GM12873 (cell line): ENCODE measurements at regions not wholly inside any gene's neighbourhood (a gene's known extent, or its start where the extent isn't known, plus 50 kb on each side); places are given as distances from the start of the nearest gene placed in this dataset.

Source experiments
- TF ChIP-seq, protein P1 (sequence below): IDR thresholded peaks from 2 replicates; pipeline ENCODE4 v1.5.1; 2012; ENCODE audit warnings: low read depth, mild to moderate bottlenecking, moderate library complexity, low read length, control low read depth; ENCODE audit not compliant: insufficient read depth; ENCODE audit errors: missing control alignments

DNA sequence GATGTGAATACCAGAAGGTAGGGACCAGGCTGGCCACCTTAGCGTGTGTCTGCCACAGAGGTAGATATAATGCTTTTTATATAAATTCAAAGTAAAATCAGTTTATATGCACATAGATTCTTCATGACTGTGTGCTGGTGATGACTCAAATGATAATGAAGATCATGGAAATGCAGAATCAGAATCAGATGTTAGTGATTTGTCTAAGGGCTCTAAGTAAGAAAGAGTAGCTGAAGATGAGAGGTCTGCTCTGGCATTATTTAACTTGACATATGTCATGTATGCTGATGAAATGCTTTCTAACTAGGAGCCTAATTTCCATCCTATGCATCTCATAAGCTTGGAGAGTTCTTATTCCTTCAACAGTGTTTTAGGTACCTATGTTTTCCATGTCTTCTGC, 50.3 kb upstream of the DPH6 start:
- TF ChIP-seq, protein P1, sequence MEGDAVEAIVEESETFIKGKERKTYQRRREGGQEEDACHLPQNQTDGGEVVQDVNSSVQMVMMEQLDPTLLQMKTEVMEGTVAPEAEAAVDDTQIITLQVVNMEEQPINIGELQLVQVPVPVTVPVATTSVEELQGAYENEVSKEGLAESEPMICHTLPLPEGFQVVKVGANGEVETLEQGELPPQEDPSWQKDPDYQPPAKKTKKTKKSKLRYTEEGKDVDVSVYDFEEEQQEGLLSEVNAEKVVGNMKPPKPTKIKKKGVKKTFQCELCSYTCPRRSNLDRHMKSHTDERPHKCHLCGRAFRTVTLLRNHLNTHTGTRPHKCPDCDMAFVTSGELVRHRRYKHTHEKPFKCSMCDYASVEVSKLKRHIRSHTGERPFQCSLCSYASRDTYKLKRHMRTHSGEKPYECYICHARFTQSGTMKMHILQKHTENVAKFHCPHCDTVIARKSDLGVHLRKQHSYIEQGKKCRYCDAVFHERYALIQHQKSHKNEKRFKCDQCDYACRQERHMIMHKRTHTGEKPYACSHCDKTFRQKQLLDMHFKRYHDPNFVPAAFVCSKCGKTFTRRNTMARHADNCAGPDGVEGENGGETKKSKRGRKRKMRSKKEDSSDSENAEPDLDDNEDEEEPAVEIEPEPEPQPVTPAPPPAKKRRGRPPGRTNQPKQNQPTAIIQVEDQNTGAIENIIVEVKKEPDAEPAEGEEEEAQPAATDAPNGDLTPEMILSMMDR = no peak

DNA sequence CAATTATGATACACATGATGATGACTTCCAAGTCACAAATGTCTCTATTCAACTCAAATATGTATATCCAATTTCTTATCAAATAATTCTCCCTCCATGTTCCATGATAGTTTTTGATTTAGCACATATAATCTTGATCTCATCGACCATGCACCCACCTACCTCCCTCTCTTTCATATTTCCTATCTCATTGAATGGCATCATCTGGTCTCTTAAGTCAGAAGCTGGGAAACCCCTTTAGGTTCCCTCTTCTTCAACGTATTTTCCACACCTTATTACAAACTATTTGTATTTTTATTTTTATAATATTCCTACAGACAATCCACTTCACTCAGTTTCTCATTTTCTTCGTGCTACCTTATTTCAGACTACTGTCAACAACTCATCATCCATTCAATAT, 56.9 kb upstream of the DPH6 start:
- TF ChIP-seq, protein P1 = no peak

DNA sequence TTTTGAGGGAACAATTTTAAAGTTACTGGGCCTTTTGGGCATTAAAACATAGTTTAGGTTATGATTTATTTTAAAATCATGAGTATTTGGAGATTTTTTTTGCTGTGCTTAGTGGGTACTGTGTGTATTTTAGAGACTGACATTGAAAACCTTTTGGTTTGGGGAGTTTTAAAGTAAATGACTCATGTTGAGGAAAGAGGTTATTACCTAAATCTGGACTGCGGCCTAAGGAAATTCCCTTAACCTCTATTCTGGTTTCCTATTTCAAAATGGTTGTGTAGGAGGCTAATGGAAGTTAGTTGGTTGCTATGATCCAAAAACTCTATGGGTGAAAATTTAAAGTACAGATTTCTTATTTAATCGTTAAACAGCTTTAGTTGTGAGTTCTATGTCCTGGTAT, 57.3 kb upstream of the DPH6 start:
- TF ChIP-seq, protein P1 = no peak

DNA sequence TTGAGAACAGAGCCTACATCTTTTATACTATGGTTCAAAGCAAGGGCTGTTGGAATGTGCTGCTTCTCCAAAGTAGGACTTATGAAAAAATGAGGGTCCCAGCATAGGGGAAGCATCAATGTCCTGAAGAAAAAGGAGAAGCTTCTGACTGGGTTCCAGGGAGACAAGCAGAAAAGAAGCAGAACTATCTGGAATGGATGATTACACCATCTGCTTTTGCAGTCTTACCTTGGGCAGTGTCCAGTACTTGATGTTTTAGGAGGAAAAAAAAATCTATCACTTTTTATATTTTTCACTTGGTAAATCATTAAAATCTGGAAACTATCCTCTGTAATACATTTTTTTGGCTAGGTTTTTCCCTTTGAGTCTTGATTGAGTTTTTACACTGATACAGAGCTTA, 57.9 kb upstream of the DPH6 start:
- TF ChIP-seq, protein P1 = no peak

- TF ChIP-seq, protein P1 = no peak
Observed at GRCh38 chr15:35605764-35606449, 59.9 kb upstream of the DPH6 start.

GRCh38 chr15:35606450-35606779, 60.5 kb upstream of the DPH6 start:
- TF ChIP-seq, protein P1 = no peak

DNA sequence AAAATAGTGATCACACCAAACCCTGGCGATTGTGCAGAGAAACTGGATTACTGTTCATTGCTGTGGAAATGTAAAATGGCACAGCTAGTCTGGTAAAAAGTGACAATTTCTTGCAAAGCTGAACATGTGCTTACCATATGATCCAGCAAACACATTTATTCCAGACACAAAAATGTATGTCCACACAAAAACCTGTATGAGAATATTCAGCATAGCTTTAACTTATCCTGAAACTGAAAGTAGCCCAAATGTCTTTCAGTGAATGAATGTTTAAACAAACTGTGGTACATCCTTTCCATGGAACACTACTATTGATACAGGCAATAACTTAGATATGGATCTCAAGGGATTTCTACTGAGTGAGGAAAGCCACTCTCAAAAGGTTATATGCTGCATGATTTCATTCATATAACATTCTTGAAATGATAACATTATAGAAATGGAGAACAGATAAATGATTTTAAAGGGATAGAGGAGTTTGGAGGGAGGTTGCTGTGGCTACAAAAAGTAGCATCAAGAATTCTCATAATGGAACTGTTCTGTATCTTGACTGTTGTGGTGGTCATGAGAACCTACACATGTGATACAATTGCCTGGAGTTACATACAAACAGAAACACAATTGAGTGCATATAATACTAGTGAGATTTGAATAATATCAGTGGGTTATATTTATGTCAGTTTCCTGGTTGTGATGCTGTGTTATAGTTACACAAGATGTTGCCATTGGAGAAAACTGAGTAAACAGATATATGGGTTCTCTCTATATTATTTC, 70.7 kb upstream of the DPH6 start:
- TF ChIP-seq, protein P1 = no peak
